MM.1S (cell line): ENCODE measurements at regions not wholly inside any gene's neighbourhood (a gene's known extent, or its start where the extent isn't known, plus 50 kb on each side); places are given as distances from the start of the nearest gene placed in this dataset.

Experiments
- EZH2 ChIP-seq: fragments of 300-600 bp; sonication (generic); optimal IDR thresholded peaks from 2 replicates; pipeline ENCODE3; 2017; ENCODE audit warnings: low read depth, mild to moderate bottlenecking, antibody characterized with exemption, low read length, mixed read lengths
- TF ChIP-seq, protein P1 (sequence below): fragments of 300-600 bp; sonication (generic); IDR thresholded peaks from 2 replicates; pipeline ENCODE4 v1.5.1; 2016; ENCODE audit warnings: antibody characterized with exemption, low read length, mixed read lengths

DNA sequence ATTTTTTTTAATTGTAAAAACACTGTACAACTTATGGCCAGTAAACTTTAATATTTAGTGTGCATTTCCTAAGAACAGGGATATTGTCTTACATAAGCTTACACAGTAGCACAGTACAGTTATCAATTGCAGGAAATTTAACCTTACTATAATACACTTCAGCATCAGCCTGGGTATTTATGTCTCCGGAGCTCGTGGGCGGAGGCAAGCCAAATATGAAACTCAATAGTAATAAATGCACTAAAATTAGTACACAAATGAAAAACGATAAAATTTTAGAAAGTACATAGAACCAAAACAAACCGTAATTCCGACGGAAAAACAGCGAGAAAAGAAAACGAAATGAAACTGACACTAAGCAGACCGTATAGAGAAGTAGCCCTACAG lies 91.2 kb downstream of the ANXA2R start:
- TF ChIP-seq, protein P1, sequence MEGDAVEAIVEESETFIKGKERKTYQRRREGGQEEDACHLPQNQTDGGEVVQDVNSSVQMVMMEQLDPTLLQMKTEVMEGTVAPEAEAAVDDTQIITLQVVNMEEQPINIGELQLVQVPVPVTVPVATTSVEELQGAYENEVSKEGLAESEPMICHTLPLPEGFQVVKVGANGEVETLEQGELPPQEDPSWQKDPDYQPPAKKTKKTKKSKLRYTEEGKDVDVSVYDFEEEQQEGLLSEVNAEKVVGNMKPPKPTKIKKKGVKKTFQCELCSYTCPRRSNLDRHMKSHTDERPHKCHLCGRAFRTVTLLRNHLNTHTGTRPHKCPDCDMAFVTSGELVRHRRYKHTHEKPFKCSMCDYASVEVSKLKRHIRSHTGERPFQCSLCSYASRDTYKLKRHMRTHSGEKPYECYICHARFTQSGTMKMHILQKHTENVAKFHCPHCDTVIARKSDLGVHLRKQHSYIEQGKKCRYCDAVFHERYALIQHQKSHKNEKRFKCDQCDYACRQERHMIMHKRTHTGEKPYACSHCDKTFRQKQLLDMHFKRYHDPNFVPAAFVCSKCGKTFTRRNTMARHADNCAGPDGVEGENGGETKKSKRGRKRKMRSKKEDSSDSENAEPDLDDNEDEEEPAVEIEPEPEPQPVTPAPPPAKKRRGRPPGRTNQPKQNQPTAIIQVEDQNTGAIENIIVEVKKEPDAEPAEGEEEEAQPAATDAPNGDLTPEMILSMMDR = no peak
- no peak for TF ChIP-seq EZH2
